OCI-LY7 (cell line): ENCODE measurements at regions not wholly inside any gene's neighbourhood (a gene's known extent, or its start where the extent isn't known, plus 50 kb on each side); places are given as distances from the start of the nearest gene placed in this dataset.

ENCODE experiments used
- CTCF ChIP-seq: fragments of 200-600 bp; sonication (generic); conservative IDR thresholded peaks from 2 replicates; pipeline ENCODE4 v1.5.1; 2014; ENCODE audit warnings: mild to moderate bottlenecking, antibody characterized with exemption, low read length, moderate library complexity, mixed read lengths
- EZH2phosphoT487 ChIP-seq: fragments of 200-600 bp; sonication (generic); IDR thresholded peaks from 2 replicates; pipeline ENCODE4 v1.6.1; 2018; ENCODE audit warnings: low read depth, borderline replicate concordance, mild to moderate bottlenecking, mixed run types, antibody characterized with exemption, low read length, moderate library complexity, mixed read lengths

GRCh38 chr11:23336961-23337360 lies 476.7 kb upstream of the CCDC179 start:
- no peak for TF ChIP-seq CTCF
- no peak for TF ChIP-seq EZH2phosphoT487
